K562 (cell line): ENCODE measurements at regions not wholly inside any gene's neighbourhood (a gene's known extent, or its start where the extent isn't known, plus 50 kb on each side); places are given as distances from the start of the nearest gene placed in this dataset.

Experiments used
- ATAC-seq: fragments of 200-7000 bp; cut with Tn5 transposase; 3 replicates; pipeline ENCODE4 v1.9.1; 2020; ENCODE audit warnings: moderate library complexity
- BruUV-seq: library from RNA; stranded (reverse); fragments of 400-500 nt; replicated peaks from 2 replicates; lab custom pipeline; 2021; lab: Mats Ljungman, UMichigan
- CTCF ChIA-PET: fragments of 300-600 bp; formaldehyde crosslinking; extraction: SDS; loops from one replicate; lab custom pipeline; 2021; ENCODE audit warnings: low intra/inter-chr PET ratio; lab: Yijun Ruan, JAX
- POLR2A ChIA-PET: fragments of 300-600, 350-650 bp; sonication (Branson Sonifier 250); formaldehyde crosslinking; extraction: SDS; loops from one replicate; lab custom pipeline; 2021; ENCODE audit warnings: antibody characterized with exemption, inconsistent platforms; lab: Yijun Ruan, JAX
- DNase-seq, 4 experiments: peaks; one replicate each; pipeline versions ENCODE4 v3.0.0 to v3.0.0-alpha.2; 2011 to 2018; ENCODE audit warnings: low spot score in 3 of 4, mixed read lengths in 3 of 4; ENCODE audit errors: extremely low read depth in 1 of 4
- FAIRE-seq: peaks from 2 replicates; lab custom pipeline; 2011; peaks lifted over from hg19 to GRCh38; lab: Jason Lieb, UNC
- H2AFZ ChIP-seq: 2 replicates; pipeline ENCODE4 v1.6.0; 2011; ENCODE audit warnings: low read depth, low read length, control low read depth, inconsistent platforms
- H3K27ac ChIP-seq: fragments of 200-600 bp; 3 replicates; pipeline ENCODE4 v1.8.0; 2011; ENCODE audit warnings: low read depth, mild to moderate bottlenecking, control low read depth, inconsistent platforms, low read length, moderate library complexity, mixed read lengths; ENCODE audit errors: extremely low read depth
- H3K27me3 ChIP-seq, 2 experiments: fragments of 300-600 bp in 1 of 2; 2 replicates in 1 of 2; 3 replicates in 1 of 2; pipeline versions ENCODE4 v1.6.0 to v1.8.0; 2011; ENCODE audit warnings: inconsistent platforms in 2 of 2, low read length in 2 of 2, mild to moderate bottlenecking in 1 of 2, mixed read lengths in 1 of 2, moderate library complexity in 1 of 2; ENCODE audit not compliant: control insufficient read depth in 2 of 2, insufficient read depth in 2 of 2
- H3K36me3 ChIP-seq: fragments of 300-600 bp; 3 replicates; pipeline ENCODE4 v1.8.0; 2011; ENCODE audit warnings: mild to moderate bottlenecking, low read length, inconsistent platforms; ENCODE audit not compliant: control insufficient read depth, insufficient read depth
- H3K4me1 ChIP-seq, 2 experiments: fragments of 200-600 bp in 1 of 2; replicated peaks in 1 of 2; 2 replicates in 1 of 2; 3 replicates in 1 of 2; pipeline versions ENCODE4 v1.5.1 to v1.8.0; 2011; ENCODE audit warnings: inconsistent platforms in 2 of 2, low read length in 2 of 2, mild to moderate bottlenecking in 1 of 2, mixed read lengths in 1 of 2, moderate library complexity in 1 of 2; ENCODE audit not compliant: control insufficient read depth in 2 of 2, insufficient read depth in 2 of 2
- H3K4me2 ChIP-seq: 2 replicates; pipeline ENCODE4 v1.6.1; 2011; ENCODE audit warnings: low read length, control low read depth, inconsistent platforms, mixed read lengths; ENCODE audit not compliant: insufficient read depth
- H3K4me3 ChIP-seq: fragments of 200-600 bp; sonication (generic), shearing (Covaris generic); 2 replicates; pipeline ENCODE4 v1.5.1; 2016; ENCODE audit warnings: control low read depth, inconsistent platforms
- H3K79me2 ChIP-seq: fragments of 200-600 bp; 3 replicates; pipeline ENCODE4 v1.8.0; 2011; ENCODE audit warnings: low read length, inconsistent platforms; ENCODE audit not compliant: control insufficient read depth, insufficient read depth
- H3K9ac ChIP-seq, 2 experiments: 2 replicates each; pipeline versions ENCODE4 v1.6.0 to v1.6.1; 2011; ENCODE audit warnings: low read depth in 2 of 2, low read length in 2 of 2, control low read depth in 1 of 2, inconsistent platforms in 1 of 2, mild to moderate bottlenecking in 1 of 2, mixed read lengths in 1 of 2; ENCODE audit not compliant: insufficient read depth in 1 of 2
- H3K9me1 ChIP-seq: one replicate; pipeline ENCODE4 v1.6.0; 2011; ENCODE audit warnings: inconsistent platforms, mild to moderate bottlenecking, low read length, moderate library complexity; ENCODE audit not compliant: control insufficient read depth, insufficient read depth
- H3K9me3 ChIP-seq: replicated peaks from 2 replicates; pipeline ENCODE4 v1.5.1; 2011; ENCODE audit warnings: low read depth, low read length, inconsistent platforms; ENCODE audit not compliant: control insufficient read depth, insufficient read depth
- H4K20me1 ChIP-seq: replicated peaks from 2 replicates; pipeline ENCODE4 v1.6.1; 2011; ENCODE audit warnings: low read length, inconsistent platforms, mixed read lengths; ENCODE audit not compliant: control insufficient read depth, insufficient read depth
- ARHGAP35 ChIP-seq: fragments of 450-650 bp; IDR thresholded peaks from 2 replicates; pipeline ENCODE4 v1.6.1; 2018; ENCODE audit not compliant: partially characterized antibody
- GTF2A2 ChIP-seq: IDR thresholded peaks from 2 replicates; pipeline ENCODE4 v1.6.1; 2016; ENCODE audit warnings: mild to moderate bottlenecking, missing genetic modification characterization, missing compliant biosample characterization
- HNRNPL ChIP-seq: fragments of 200-400 bp; formaldehyde crosslinking; IDR thresholded peaks from 2 replicates; pipeline ENCODE4 v1.6.1; 2017; ENCODE audit warnings: low read depth, mild to moderate bottlenecking, low read length
- KDM5B ChIP-seq: fragments of 200-600 bp; sonication (generic); IDR thresholded peaks from 2 replicates; pipeline ENCODE4 v1.6.1; 2012; ENCODE audit warnings: low read depth, mild to moderate bottlenecking, moderate library complexity, low read length, control low read depth, inconsistent platforms; ENCODE audit not compliant: insufficient replicate concordance
- L3MBTL2 ChIP-seq: fragments of 450-650 bp; IDR thresholded peaks from 2 replicates; pipeline ENCODE4 v1.6.1; 2016; ENCODE audit warnings: mild to moderate bottlenecking, moderate library complexity
- PHB2 ChIP-seq: fragments of 450-650 bp; IDR thresholded peaks from 2 replicates; pipeline ENCODE4 v1.6.1; 2017; ENCODE audit warnings: low read depth
- PYGO2 ChIP-seq: fragments of 450-650 bp; IDR thresholded peaks from 2 replicates; pipeline ENCODE4 v1.6.1; 2016; ENCODE audit warnings: mild to moderate bottlenecking, missing genetic modification characterization, moderate library complexity, missing compliant biosample characterization
- XRCC5 ChIP-seq: fragments of 200-400 bp; formaldehyde crosslinking; IDR thresholded peaks from 2 replicates; pipeline ENCODE4 v1.6.1; 2017; ENCODE audit warnings: low read depth, mild to moderate bottlenecking, low read length
- ZC3H11A ChIP-seq: IDR thresholded peaks from 2 replicates; pipeline ENCODE4 v1.6.1; 2012; ENCODE audit warnings: low read depth, low read length, improper control_type of control experiment
- ZNF124 ChIP-seq: sonication (generic); formaldehyde crosslinking; IDR thresholded peaks from 2 replicates; pipeline ENCODE4 v1.8.1; 2022; ENCODE audit warnings: missing genetic modification reagents
- ZNF146 ChIP-seq: IDR thresholded peaks from one replicate; pipeline ENCODE4 v1.6.1; 2018; ENCODE audit warnings: missing compliant biosample characterization; ENCODE audit not compliant: unreplicated experiment
- ZNF253 ChIP-seq: fragments of 250-450 bp; sonication (Bioruptor Pico); conservative IDR thresholded peaks from 2 replicates; pipeline ENCODE4 v1.6.1; 2021; ENCODE audit warnings: mild to moderate bottlenecking
- WGBS: fragments of 100-300 bp; shearing (Covaris generic); methylation state at CpG from one replicate; pipeline ENCODE4 v1.1.6; 2016; ENCODE audit warnings: low coverage, mixed read lengths; ENCODE audit not compliant: insufficient coverage; ENCODE audit errors: missing lambda C conversion rate; 5-methylcytosine and 5-hydroxymethylcytosine counted together
- in situ Hi-C: fragments of 300-500 bp; cut with MboI; formaldehyde crosslinking; loops from 4 replicates; pipeline ENCODE4 v1.15.0; 2018; ENCODE audit warnings: inconsistent platforms, mixed read lengths
- intact Hi-C: fragments of 100-400 bp; cut with micrococcal nuclease; formaldehyde crosslinking; loops from 2 replicates; pipeline ENCODE4 v1.14.2; 2022
- TF ChIP-seq, protein P1 (sequence below): fragments of 450-650 bp; IDR thresholded peaks from 2 replicates; pipeline ENCODE4 v1.6.1; 2016; ENCODE audit warnings: mild to moderate bottlenecking
- TF ChIP-seq, protein P2 (sequence below): fragments of 250-450 bp; sonication (Bioruptor Pico); IDR thresholded peaks from 2 replicates; pipeline ENCODE4 v1.5.0; 2020; ENCODE audit warnings: mild to moderate bottlenecking, borderline replicate concordance
- TF ChIP-seq, protein P3 (sequence below): fragments of 450-650 bp; IDR thresholded peaks from one replicate; pipeline ENCODE4 v1.6.1; 2018; ENCODE audit warnings: mild to moderate bottlenecking, moderate library complexity; ENCODE audit not compliant: partially characterized antibody
- TF ChIP-seq, protein P4 (sequence below): sonication (generic); formaldehyde crosslinking; IDR thresholded peaks from 2 replicates; pipeline ENCODE4 v1.8.0; 2022; ENCODE audit warnings: mild to moderate bottlenecking, missing genetic modification reagents

DNA sequence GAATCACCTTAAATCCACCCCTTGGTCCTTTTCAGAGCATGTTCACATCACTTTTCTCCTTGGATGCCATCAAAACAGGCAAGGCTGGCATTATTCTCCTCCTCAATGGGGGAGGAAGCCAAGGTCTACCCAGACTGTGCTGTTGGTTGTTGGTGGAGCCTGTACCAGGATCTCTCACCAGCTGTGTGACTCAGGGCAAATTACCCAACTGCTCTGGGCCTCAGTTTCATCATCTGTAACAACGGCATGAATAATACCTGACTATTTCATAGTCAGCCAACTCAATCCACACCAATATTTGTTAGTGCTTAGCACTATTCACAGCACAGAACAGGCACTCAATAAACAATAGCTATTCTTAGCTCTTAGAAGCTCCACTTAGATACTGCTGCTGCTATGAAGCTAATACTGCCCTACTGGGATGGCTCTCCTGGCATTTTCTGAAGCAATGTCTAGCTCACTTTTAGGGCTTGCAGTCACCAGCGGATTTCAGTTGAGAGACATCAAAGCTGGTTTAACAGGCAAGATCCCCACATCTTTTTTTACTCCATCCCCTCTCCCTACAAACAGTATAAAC lies 116.9 kb downstream of the CCNA1 start:
- no peaks in the 10 kb centered on the region for H3K9me3 ChIP-seq
- H4K20me1 ChIP-seq, result no peaks in the 10 kb centered on the region
- H3K4me1 ChIP-seq, result no peaks in the 10 kb centered on the region
- intact Hi-C loops, result no loop called here
- H3K79me2 ChIP-seq, result no peaks in the 10 kb centered on the region
- H3K9ac ChIP-seq, result no peak overlapping the region
- FAIRE-seq (no peak), ATAC-seq (no peak), DNase-seq (no peak)
- H3K27me3 ChIP-seq, result no peaks in the 10 kb centered on the region
- no peaks in the 10 kb centered on the region for H3K36me3 ChIP-seq
- ChIA-PET POLR2A (no interaction called here), CTCF (no interaction called here)
- no peak overlapping the region for H3K4me2 ChIP-seq
- H3K27ac ChIP-seq, result no peak overlapping the region
- WGBS, result 0% methylated on average over 2 of the region's 2 CpGs
- no peaks in the 10 kb centered on the region for H3K9me1 ChIP-seq
- no peak overlapping the region for H3K4me3 ChIP-seq
- H2AFZ ChIP-seq, result no peak overlapping the region
- in situ Hi-C loops, result no loop called here
- no TSS peak for BruUV-seq
- TF ChIP-seq ARHGAP35, result no peak
- TF ChIP-seq ZNF253 (CRISPR knock-in tag), result no peak
- no peak for TF ChIP-seq ZNF146 (CRISPR knock-in tag)
- TF ChIP-seq ZNF124 (CRISPR knock-in tag), result no peak
- no peak for TF ChIP-seq HNRNPL
- TF ChIP-seq XRCC5, result no peak
- no peak for TF ChIP-seq PYGO2
- no peak for TF ChIP-seq ZC3H11A
- TF ChIP-seq PHB2, result no peak
- TF ChIP-seq KDM5B, result no peak
- TF ChIP-seq L3MBTL2, result no peak
- TF ChIP-seq, protein P1, sequence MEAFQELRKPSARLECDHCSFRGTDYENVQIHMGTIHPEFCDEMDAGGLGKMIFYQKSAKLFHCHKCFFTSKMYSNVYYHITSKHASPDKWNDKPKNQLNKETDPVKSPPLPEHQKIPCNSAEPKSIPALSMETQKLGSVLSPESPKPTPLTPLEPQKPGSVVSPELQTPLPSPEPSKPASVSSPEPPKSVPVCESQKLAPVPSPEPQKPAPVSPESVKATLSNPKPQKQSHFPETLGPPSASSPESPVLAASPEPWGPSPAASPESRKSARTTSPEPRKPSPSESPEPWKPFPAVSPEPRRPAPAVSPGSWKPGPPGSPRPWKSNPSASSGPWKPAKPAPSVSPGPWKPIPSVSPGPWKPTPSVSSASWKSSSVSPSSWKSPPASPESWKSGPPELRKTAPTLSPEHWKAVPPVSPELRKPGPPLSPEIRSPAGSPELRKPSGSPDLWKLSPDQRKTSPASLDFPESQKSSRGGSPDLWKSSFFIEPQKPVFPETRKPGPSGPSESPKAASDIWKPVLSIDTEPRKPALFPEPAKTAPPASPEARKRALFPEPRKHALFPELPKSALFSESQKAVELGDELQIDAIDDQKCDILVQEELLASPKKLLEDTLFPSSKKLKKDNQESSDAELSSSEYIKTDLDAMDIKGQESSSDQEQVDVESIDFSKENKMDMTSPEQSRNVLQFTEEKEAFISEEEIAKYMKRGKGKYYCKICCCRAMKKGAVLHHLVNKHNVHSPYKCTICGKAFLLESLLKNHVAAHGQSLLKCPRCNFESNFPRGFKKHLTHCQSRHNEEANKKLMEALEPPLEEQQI, result no peak
- TF ChIP-seq, protein P2, sequence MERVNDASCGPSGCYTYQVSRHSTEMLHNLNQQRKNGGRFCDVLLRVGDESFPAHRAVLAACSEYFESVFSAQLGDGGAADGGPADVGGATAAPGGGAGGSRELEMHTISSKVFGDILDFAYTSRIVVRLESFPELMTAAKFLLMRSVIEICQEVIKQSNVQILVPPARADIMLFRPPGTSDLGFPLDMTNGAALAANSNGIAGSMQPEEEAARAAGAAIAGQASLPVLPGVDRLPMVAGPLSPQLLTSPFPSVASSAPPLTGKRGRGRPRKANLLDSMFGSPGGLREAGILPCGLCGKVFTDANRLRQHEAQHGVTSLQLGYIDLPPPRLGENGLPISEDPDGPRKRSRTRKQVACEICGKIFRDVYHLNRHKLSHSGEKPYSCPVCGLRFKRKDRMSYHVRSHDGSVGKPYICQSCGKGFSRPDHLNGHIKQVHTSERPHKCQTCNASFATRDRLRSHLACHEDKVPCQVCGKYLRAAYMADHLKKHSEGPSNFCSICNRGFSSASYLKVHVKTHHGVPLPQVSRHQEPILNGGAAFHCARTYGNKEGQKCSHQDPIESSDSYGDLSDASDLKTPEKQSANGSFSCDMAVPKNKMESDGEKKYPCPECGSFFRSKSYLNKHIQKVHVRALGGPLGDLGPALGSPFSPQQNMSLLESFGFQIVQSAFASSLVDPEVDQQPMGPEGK (CRISPR knock-in tag), result no peak
- no peak for TF ChIP-seq GTF2A2
- TF ChIP-seq, protein P3, sequence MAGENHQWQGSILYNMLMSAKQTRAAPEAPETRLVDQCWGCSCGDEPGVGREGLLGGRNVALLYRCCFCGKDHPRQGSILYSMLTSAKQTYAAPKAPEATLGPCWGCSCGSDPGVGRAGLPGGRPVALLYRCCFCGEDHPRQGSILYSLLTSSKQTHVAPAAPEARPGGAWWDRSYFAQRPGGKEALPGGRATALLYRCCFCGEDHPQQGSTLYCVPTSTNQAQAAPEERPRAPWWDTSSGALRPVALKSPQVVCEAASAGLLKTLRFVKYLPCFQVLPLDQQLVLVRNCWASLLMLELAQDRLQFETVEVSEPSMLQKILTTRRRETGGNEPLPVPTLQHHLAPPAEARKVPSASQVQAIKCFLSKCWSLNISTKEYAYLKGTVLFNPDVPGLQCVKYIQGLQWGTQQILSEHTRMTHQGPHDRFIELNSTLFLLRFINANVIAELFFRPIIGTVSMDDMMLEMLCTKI, result no peak
- TF ChIP-seq, protein P4, sequence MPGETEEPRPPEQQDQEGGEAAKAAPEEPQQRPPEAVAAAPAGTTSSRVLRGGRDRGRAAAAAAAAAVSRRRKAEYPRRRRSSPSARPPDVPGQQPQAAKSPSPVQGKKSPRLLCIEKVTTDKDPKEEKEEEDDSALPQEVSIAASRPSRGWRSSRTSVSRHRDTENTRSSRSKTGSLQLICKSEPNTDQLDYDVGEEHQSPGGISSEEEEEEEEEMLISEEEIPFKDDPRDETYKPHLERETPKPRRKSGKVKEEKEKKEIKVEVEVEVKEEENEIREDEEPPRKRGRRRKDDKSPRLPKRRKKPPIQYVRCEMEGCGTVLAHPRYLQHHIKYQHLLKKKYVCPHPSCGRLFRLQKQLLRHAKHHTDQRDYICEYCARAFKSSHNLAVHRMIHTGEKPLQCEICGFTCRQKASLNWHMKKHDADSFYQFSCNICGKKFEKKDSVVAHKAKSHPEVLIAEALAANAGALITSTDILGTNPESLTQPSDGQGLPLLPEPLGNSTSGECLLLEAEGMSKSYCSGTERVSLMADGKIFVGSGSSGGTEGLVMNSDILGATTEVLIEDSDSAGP (CRISPR knock-in tag), result no peak
